Aorta (tissue), 5 donors: ENCODE measurements at regions not wholly inside any gene's neighbourhood (a gene's known extent, or its start where the extent isn't known, plus 50 kb on each side); places are given as distances from the start of the nearest gene placed in this dataset.

ENCODE experiments used
- ATAC-seq: fragments of 200-7000 bp; cut with Tn5 transposase; one replicate; pipeline ENCODE4 v1.9.1; 2022; ENCODE audit warnings: moderate library complexity; ENCODE audit not compliant: low FRiP score
- DNase-seq, 2 donors: peaks; one replicate each; pipeline ENCODE4 v3.0.0-alpha.2; 2020
- H3K27ac ChIP-seq, 2 donors: one replicate each; pipeline ENCODE4 v1.5.1; 2013; ENCODE audit warnings: low read length in 2 of 2, mild to moderate bottlenecking in 2 of 2, moderate library complexity in 2 of 2, control low read depth in 1 of 2, inconsistent platforms in 1 of 2, low read depth in 1 of 2
- H3K27me3 ChIP-seq, 2 donors: one replicate each; pipeline ENCODE4 v1.6.1; 2013; ENCODE audit warnings: control low read depth in 1 of 2, low read length in 1 of 2, mild to moderate bottlenecking in 1 of 2, moderate library complexity in 1 of 2; ENCODE audit not compliant: insufficient read depth in 2 of 2, control insufficient read depth in 1 of 2
- H3K36me3 ChIP-seq, 2 donors: one replicate each; pipeline ENCODE4 v1.6.1; 2013; ENCODE audit warnings: control low read depth in 1 of 2, low read length in 1 of 2, mild to moderate bottlenecking in 1 of 2; ENCODE audit not compliant: insufficient read depth in 2 of 2, control insufficient read depth in 1 of 2
- H3K4me1 ChIP-seq, 2 donors: one replicate each; pipeline ENCODE4 v1.6.1; 2013; ENCODE audit warnings: low read length in 2 of 2, control low read depth in 1 of 2, mild to moderate bottlenecking in 1 of 2, moderate library complexity in 1 of 2; ENCODE audit not compliant: insufficient read depth in 2 of 2, control insufficient read depth in 1 of 2
- H3K4me3 ChIP-seq, 2 donors: one replicate each; pipeline ENCODE4 v1.5.1; 2013; ENCODE audit warnings: low read length in 2 of 2, control low read depth in 1 of 2, mild to moderate bottlenecking in 1 of 2
- H3K9me3 ChIP-seq: one replicate; pipeline ENCODE4 v1.6.1; 2013; ENCODE audit warnings: mild to moderate bottlenecking, low read length; ENCODE audit not compliant: control insufficient read depth
- WGBS, 2 donors: extraction: QIAGEN DNeasy Blood & Tissue Kit; methylation state at CpG; one replicate each; pipeline ENCODE4 v1.1.7; 2013; 5-methylcytosine and 5-hydroxymethylcytosine counted together
- intact Hi-C, 2 donors: fragments of 100-400 bp; cut with DNase I; formaldehyde crosslinking; loops; one replicate each; pipeline versions ENCODE4 v1.14.2 to v1.15.0; 2022
- donor health status: healthy with polysubstance abuse.
- donor health status: Bipolar disorder and iron deficiency.
- donor health status: DM: no; HTN: no; CAD: no.
- donor health status: DM: no; HTN: no; CAD: no.
- donor health status: DM: yes; HTN: yes; CAD: no.

GRCh38 chr1:14190508-14190907 is 408.0 kb upstream of the KAZN start:
- no peaks in the 10 kb centered on the region for H3K27me3 ChIP-seq
- H3K4me3 ChIP-seq: no peak overlapping the region
- H3K36me3 ChIP-seq: no peaks in the 10 kb centered on the region
- ATAC-seq (no peak), DNase-seq (no peak)
- WGBS, 2 donors: 86 to 87% methylated on average over 3 of the region's 3 CpGs
- no peaks in the 10 kb centered on the region for H3K4me1 ChIP-seq
- intact Hi-C loops: no loop called here
- no peak overlapping the region for H3K27ac ChIP-seq
- H3K9me3 ChIP-seq: peaks cover 2% of the 10 kb centered on the region

- no peaks in the 10 kb centered on the region for H3K4me1 ChIP-seq
- no peaks in the 10 kb centered on the region for H3K27me3 ChIP-seq
- H3K9me3 ChIP-seq: peaks cover 2% of the 10 kb centered on the region
- ATAC-seq: no peak
- intact Hi-C loops: no loop called here
- DNase-seq: no peak
- H3K4me3 ChIP-seq: no peak overlapping the region
- H3K36me3 ChIP-seq: no peaks in the 10 kb centered on the region
- WGBS, 2 donors: 68 to 72% methylated on average over 3 of the region's 3 CpGs
- H3K27ac ChIP-seq: no peak overlapping the region
Measured at GRCh38 chr1:14194511-14194910, 404.0 kb upstream of the KAZN start.

GRCh38 chr1:14205066-14205465 is 393.4 kb upstream of the KAZN start:
- Histone ChIP-seq H3K4me1 (no peaks in the 10 kb centered on the region), H3K9me3 (peaks cover 2% of the 10 kb centered on the region), H3K27ac (no peak overlapping the region), H3K4me3 (no peak overlapping the region), H3K27me3 (no peaks in the 10 kb centered on the region), H3K36me3 (no peaks in the 10 kb centered on the region)
- intact Hi-C loops: no loop called here
- ATAC-seq: no peak
- no peak for DNase-seq
- WGBS, 2 donors: 88 to 92% methylated on average over 1 of the region's 1 CpG

DNA sequence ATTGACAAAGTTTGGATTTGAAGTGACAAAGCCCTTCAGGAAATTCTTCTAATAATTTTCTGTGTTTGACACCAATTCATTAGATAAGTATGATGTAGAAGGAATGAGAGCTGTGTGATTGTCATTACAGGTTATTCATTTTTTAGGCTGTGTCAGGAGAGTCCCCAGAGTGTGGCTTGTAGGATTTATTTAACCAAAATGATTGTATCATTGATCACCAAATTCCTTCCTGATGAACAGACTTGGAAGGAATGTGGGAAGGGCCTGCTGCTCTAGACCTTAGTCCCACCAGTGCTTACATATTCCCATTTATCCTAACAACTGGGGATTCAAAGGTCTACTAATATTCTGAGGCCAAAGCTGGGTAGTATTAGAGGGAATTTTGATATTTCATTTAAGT is 383.3 kb upstream of the KAZN start:
- DNase-seq (no peak), ATAC-seq (no peak)
- intact Hi-C loops: no loop called here
- no peaks in the 10 kb centered on the region for H3K36me3 ChIP-seq
- no peaks in the 10 kb centered on the region for H3K27me3 ChIP-seq
- H3K27ac ChIP-seq: no peak overlapping the region
- H3K4me1 ChIP-seq: no peaks in the 10 kb centered on the region
- peaks cover 3% of the 10 kb centered on the region for H3K9me3 ChIP-seq
- no peak overlapping the region for H3K4me3 ChIP-seq

DNA sequence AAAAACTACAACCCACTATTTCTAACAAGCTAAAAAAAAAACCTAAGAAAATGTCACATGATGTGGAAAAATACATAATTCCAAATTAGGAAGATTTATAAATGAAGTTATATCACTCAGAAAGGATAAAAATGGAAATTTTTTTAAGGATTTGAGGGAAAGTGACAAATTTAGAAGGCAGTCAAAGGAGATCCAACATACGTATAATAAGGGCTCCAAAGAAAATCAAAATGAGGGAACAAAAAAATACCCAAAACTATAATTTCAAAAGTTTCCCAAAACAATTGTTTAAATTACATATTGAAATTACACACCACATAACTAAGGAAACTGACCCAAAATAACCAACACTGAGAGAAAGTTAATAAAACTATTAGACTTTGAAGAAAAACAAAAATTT is 381.1 kb upstream of the KAZN start:
- intact Hi-C loops: no loop called here
- DNase-seq (no peak), ATAC-seq (no peak)
- Histone ChIP-seq H3K36me3 (no peaks in the 10 kb centered on the region), H3K27ac (no peak overlapping the region), H3K4me3 (no peak overlapping the region), H3K4me1 (no peaks in the 10 kb centered on the region), H3K9me3 (peaks cover 5% of the 10 kb centered on the region), H3K27me3 (no peaks in the 10 kb centered on the region)
- WGBS, 2 donors: 87 to 92% methylated on average over 1 of the region's 1 CpG

GRCh38 chr1:14220324-14220723 is 378.2 kb upstream of the KAZN start:
- Histone ChIP-seq H3K27me3 (no peaks in the 10 kb centered on the region), H3K9me3 (peaks cover 1% of the 10 kb centered on the region), H3K36me3 (no peaks in the 10 kb centered on the region), H3K4me1 (no peaks in the 10 kb centered on the region), H3K4me3 (no peak overlapping the region), H3K27ac (no peak overlapping the region)
- intact Hi-C loops: no loop called here
- no peak for DNase-seq
- no peak for ATAC-seq
- 44 to 53% methylated on average over 4 of the region's 4 CpGs for WGBS, 2 donors

DNA sequence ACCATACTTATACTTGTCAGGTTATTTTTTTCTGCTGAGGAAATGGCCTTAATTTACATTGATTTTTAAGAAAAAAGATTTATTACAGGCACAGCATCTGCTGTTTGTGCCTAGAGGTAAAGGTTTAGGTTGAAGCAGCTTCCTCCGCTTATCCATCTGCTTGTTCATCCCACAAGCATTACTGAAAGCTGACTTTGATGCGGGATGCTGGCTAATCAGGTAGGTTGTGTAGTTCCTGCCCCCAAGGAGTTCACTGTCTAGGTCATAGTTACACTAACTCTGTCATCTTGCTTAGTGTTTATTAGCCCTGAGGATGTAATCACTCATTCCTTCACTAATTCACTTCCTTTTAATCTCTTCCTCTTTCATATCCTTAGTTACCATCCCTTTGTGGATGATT is 377.7 kb upstream of the KAZN start:
- ATAC-seq (no peak), DNase-seq (no peak)
- Histone ChIP-seq H3K36me3 (no peaks in the 10 kb centered on the region), H3K27me3 (no peaks in the 10 kb centered on the region), H3K9me3 (peaks cover 1% of the 10 kb centered on the region), H3K4me3 (no peak overlapping the region), H3K4me1 (no peaks in the 10 kb centered on the region), H3K27ac (no peak overlapping the region)
- whole genome bisulfite sequencing, 2 donors: 92 to 100% methylated on average over 2 of the region's 2 CpGs
- intact Hi-C loops: no loop called here

- H3K36me3 ChIP-seq: no peaks in the 10 kb centered on the region
- intact Hi-C loops: no loop called here
- ATAC-seq (no peak), DNase-seq (no peak)
- H3K9me3 ChIP-seq: peaks cover 1% of the 10 kb centered on the region
- no peak overlapping the region for H3K27ac ChIP-seq
- no peak overlapping the region for H3K4me3 ChIP-seq
- no peaks in the 10 kb centered on the region for H3K27me3 ChIP-seq
- 65 to 68% methylated on average over 6 of the region's 6 CpGs for WGBS, 2 donors
- no peaks in the 10 kb centered on the region for H3K4me1 ChIP-seq
Measured at GRCh38 chr1:14222086-14222485, 376.4 kb upstream of the KAZN start.

DNA sequence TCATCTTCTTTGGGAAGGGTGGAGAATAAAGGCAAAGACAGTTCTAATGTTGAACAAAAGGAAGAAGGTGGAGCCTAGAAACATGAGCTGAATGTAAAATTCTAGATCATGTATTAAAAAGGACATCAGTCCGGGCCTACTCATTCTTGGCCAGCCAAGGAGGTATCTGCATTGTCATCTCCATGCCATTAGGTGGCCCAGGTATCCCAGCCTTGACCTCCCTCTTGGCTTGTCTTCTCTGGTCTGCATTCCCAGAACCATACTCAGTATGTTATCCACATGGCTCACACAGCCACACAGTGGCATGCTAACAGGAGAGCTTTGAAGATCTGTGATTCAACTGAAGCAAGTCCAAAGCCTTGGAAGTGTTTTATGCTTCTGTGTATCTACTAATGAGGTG is 369.8 kb upstream of the KAZN start:
- H3K36me3 ChIP-seq: no peaks in the 10 kb centered on the region
- DNase-seq (no peak), ATAC-seq (no peak)
- no peaks in the 10 kb centered on the region for H3K4me1 ChIP-seq
- intact Hi-C loops: no loop called here
- H3K27me3 ChIP-seq: no peaks in the 10 kb centered on the region
- 92 to 95% methylated on average over 1 of the region's 1 CpG for WGBS, 2 donors
- H3K9me3 ChIP-seq: peaks cover 3% of the 10 kb centered on the region
- no peak overlapping the region for H3K4me3 ChIP-seq
- no peak overlapping the region for H3K27ac ChIP-seq
